ENCODE measurements at regions not wholly inside any gene's neighbourhood (a gene's known extent, or its start where the extent isn't known, plus 50 kb on each side); places are given as distances from the start of the nearest gene placed in this dataset.

GRCh38 chr2:41912776-41913175 lies 135.0 kb upstream of the PKDCC start:
- Histone ChIP-seq H3K4me3 (no peak overlapping the region), H3K4me1 (ENCODE audit: insufficient read depth) (peaks cover 3% of the 10 kb centered on the region), H3K27me3 (no peaks in the 10 kb centered on the region), H3K27ac (no peak overlapping the region), H3K36me3 (no peaks in the 10 kb centered on the region), H3K9me3 (no peaks in the 10 kb centered on the region)
- intact Hi-C loops (cut with DNase I): no loop called here
- TF ChIP-seq CTCF (IDR thresholded peaks at IDR 0.05) (no peak), EP300 (IDR thresholded peaks at IDR 0.05) (no peak), POLR2A (IDR thresholded peaks at IDR 0.05) (no peak)
- DNase-seq: no peak
- WGBS, 3 donors: 71 to 94% (median 89%) methylated on average over 2 of the region's 2 CpGs

- peaks cover 1% of the 10 kb centered on the region for H3K4me1 ChIP-seq (ENCODE audit: insufficient read depth)
- H3K4me3 ChIP-seq: no peak overlapping the region
- no peak for TF ChIP-seq CTCF (IDR thresholded peaks at IDR 0.05)
- TF ChIP-seq EP300 (IDR thresholded peaks at IDR 0.05): no peak
- TF ChIP-seq POLR2A (IDR thresholded peaks at IDR 0.05): no peak
- H3K9me3 ChIP-seq: no peaks in the 10 kb centered on the region
- H3K27me3 ChIP-seq: no peaks in the 10 kb centered on the region
- DNase-seq: no peak
- H3K27ac ChIP-seq: no peak overlapping the region
- intact Hi-C loops (cut with DNase I): no loop called here
- 75 to 93% (median 92%) methylated on average over 8 of the region's 8 CpGs for WGBS, 3 donors
- H3K36me3 ChIP-seq: no peaks in the 10 kb centered on the region
Measured at GRCh38 chr2:41913311-41913710, 134.5 kb upstream of the PKDCC start.

- WGBS, 3 donors: 66 to 81% (median 78%) methylated on average over 7 of the region's 7 CpGs
- no peak overlapping the region for H3K27ac ChIP-seq
- H3K4me1 ChIP-seq (ENCODE audit: insufficient read depth): peaks cover 1% of the 10 kb centered on the region
- no peak overlapping the region for H3K4me3 ChIP-seq
- TF ChIP-seq POLR2A (IDR thresholded peaks at IDR 0.05) (no peak), CTCF (IDR thresholded peaks at IDR 0.05) (no peak), EP300 (IDR thresholded peaks at IDR 0.05) (no peak)
- H3K36me3 ChIP-seq: no peaks in the 10 kb centered on the region
- intact Hi-C loops (cut with DNase I): no loop called here
- no peak for DNase-seq
- H3K27me3 ChIP-seq: no peaks in the 10 kb centered on the region
- H3K9me3 ChIP-seq: no peaks in the 10 kb centered on the region
Measured at GRCh38 chr2:41913921-41914609, 133.8 kb upstream of the PKDCC start.

GRCh38 chr2:41914936-41915335 lies 132.9 kb upstream of the PKDCC start:
- H3K4me3 ChIP-seq: no peak overlapping the region
- no peaks in the 10 kb centered on the region for H3K36me3 ChIP-seq
- H3K9me3 ChIP-seq: no peaks in the 10 kb centered on the region
- no peak for TF ChIP-seq POLR2A (IDR thresholded peaks at IDR 0.05)
- TF ChIP-seq CTCF (IDR thresholded peaks at IDR 0.05): no peak
- no peak for TF ChIP-seq EP300 (IDR thresholded peaks at IDR 0.05)
- DNase-seq: no peak
- intact Hi-C loops (cut with DNase I): no loop called here
- peaks cover 1% of the 10 kb centered on the region for H3K4me1 ChIP-seq (ENCODE audit: insufficient read depth)
- H3K27ac ChIP-seq: no peak overlapping the region
- H3K27me3 ChIP-seq: no peaks in the 10 kb centered on the region
